GM23338 (cell line): ENCODE measurements at regions not wholly inside any gene's neighbourhood (a gene's known extent, or its start where the extent isn't known, plus 50 kb on each side); places are given as distances from the start of the nearest gene placed in this dataset.

Experiments used
- ATAC-seq: fragments of 200-7000 bp; cut with Tn5 transposase; 3 replicates; pipeline ENCODE4 v1.9.1; 2020
- DNase-seq: peaks from one replicate; pipeline ENCODE4 v3.0.0-alpha.2; 2015; ENCODE audit warnings: low spot score
- H2AFZ ChIP-seq: fragments of 200-600 bp; sonication (generic); 2 replicates; pipeline ENCODE4 v1.8.0; 2016; ENCODE audit warnings: antibody characterized with exemption, mild to moderate bottlenecking, moderate library complexity
- H3F3A ChIP-seq: fragments of 200-600 bp; sonication (generic); replicated peaks from 2 replicates; pipeline ENCODE4 v1.8.0; 2017; ENCODE audit warnings: antibody characterized with exemption, mixed run types, low read depth
- H3K27ac ChIP-seq: fragments of 200-600 bp; sonication (generic); 2 replicates; pipeline ENCODE4 v1.6.1; 2016; ENCODE audit warnings: low read depth
- H3K27me3 ChIP-seq: fragments of 200-600 bp; sonication (generic); 2 replicates; pipeline ENCODE4 v1.8.0; 2016; ENCODE audit warnings: mild to moderate bottlenecking, mixed run types, moderate library complexity; ENCODE audit not compliant: insufficient read depth
- H3K36me3 ChIP-seq: fragments of 200-600 bp; sonication (generic); 2 replicates; pipeline ENCODE4 v1.8.0; 2016; ENCODE audit warnings: mild to moderate bottlenecking; ENCODE audit not compliant: insufficient read depth
- H3K4me1 ChIP-seq: fragments of 200-600 bp; sonication (generic); 2 replicates; pipeline ENCODE4 v1.8.0; 2016; ENCODE audit warnings: mild to moderate bottlenecking, moderate library complexity; ENCODE audit not compliant: insufficient read depth
- H3K4me2 ChIP-seq: fragments of 200-600 bp; sonication (generic); 2 replicates; pipeline ENCODE4 v1.7.1; 2017; ENCODE audit warnings: mixed run types
- H3K4me3 ChIP-seq: fragments of 200-600 bp; sonication (generic); 2 replicates; pipeline ENCODE4 v1.6.1; 2016; ENCODE audit warnings: mixed run types
- H3K79me2 ChIP-seq: fragments of 200-600 bp; sonication (generic); replicated peaks from 2 replicates; pipeline ENCODE4 v1.8.0; 2017; ENCODE audit warnings: mild to moderate bottlenecking; ENCODE audit not compliant: insufficient read depth
- H3K9me2 ChIP-seq: fragments of 200-600 bp; sonication (generic); 2 replicates; pipeline ENCODE4 v1.8.0; 2017; ENCODE audit not compliant: insufficient read depth
- H4K20me1 ChIP-seq: fragments of 200-600 bp; sonication (generic); replicated peaks from 2 replicates; pipeline ENCODE4 v1.8.0; 2017; ENCODE audit warnings: mild to moderate bottlenecking; ENCODE audit not compliant: insufficient read depth
- H3K27ac Mint-ChIP-seq: 2 replicates; pipeline ENCODE4 v1.8.0; 2020; ENCODE audit warnings: inconsistent platforms, mild to moderate bottlenecking, moderate library complexity, mixed read lengths
- H3K27me3 Mint-ChIP-seq: 3 replicates; pipeline ENCODE4 v1.8.0; 2022; ENCODE audit warnings: low read depth, mild to moderate bottlenecking, moderate library complexity, mixed read lengths, inconsistent platforms; ENCODE audit not compliant: insufficient read depth, poor library complexity
- H3K36me3 Mint-ChIP-seq: 3 replicates; pipeline ENCODE4 v1.8.0; 2021; ENCODE audit warnings: low read depth, mild to moderate bottlenecking, inconsistent platforms, moderate library complexity, mixed read lengths
- H3K4me1 Mint-ChIP-seq: 3 replicates; pipeline ENCODE4 v1.8.0; 2020; ENCODE audit warnings: mild to moderate bottlenecking, inconsistent platforms, mixed read lengths
- H3K4me3 Mint-ChIP-seq: 3 replicates; pipeline ENCODE4 v1.8.0; 2021; ENCODE audit warnings: moderate library complexity, mild to moderate bottlenecking, inconsistent platforms, mixed read lengths
- H3K9me3 Mint-ChIP-seq: 3 replicates; pipeline ENCODE4 v1.8.0; 2020; ENCODE audit warnings: moderate library complexity, mild to moderate bottlenecking, inconsistent platforms, mixed read lengths
- CREB1 ChIP-seq: fragments of 250-450 bp; sonication (Bioruptor Pico); IDR thresholded peaks from 2 replicates; pipeline ENCODE4 v1.5.0; 2020; ENCODE audit warnings: low read depth, mild to moderate bottlenecking, moderate library complexity
- EZH2 ChIP-seq: fragments of 200-600 bp; sonication (generic); IDR thresholded peaks from one replicate; pipeline ENCODE4 v1.8.0; 2017; ENCODE audit warnings: antibody characterized with exemption, mild to moderate bottlenecking, low read depth; ENCODE audit not compliant: unreplicated experiment
- EZH2phosphoT487 ChIP-seq: fragments of 200-600 bp; sonication (generic); IDR thresholded peaks from one replicate; pipeline ENCODE4 v1.8.1; 2018; ENCODE audit warnings: antibody characterized with exemption; ENCODE audit not compliant: unreplicated experiment
- JUNB ChIP-seq: IDR thresholded peaks from one replicate; pipeline ENCODE4 v1.6.1; 2016; ENCODE audit warnings: antibody characterized with exemption; ENCODE audit not compliant: unreplicated experiment
- NANOG ChIP-seq: IDR thresholded peaks from 2 replicates; pipeline ENCODE4 v1.6.1; 2016; ENCODE audit warnings: antibody characterized with exemption, borderline replicate concordance
- POLR2AphosphoS5 ChIP-seq: IDR thresholded peaks from 2 replicates; pipeline ENCODE4 v1.6.1; 2016; ENCODE audit warnings: antibody characterized with exemption, low read depth
- REST ChIP-seq: IDR thresholded peaks from one replicate; pipeline ENCODE4 v1.6.1; 2018; ENCODE audit warnings: antibody characterized with exemption; ENCODE audit not compliant: unreplicated experiment
- STAT1 ChIP-seq: IDR thresholded peaks from one replicate; pipeline ENCODE4 v1.6.1; 2016; ENCODE audit warnings: antibody characterized with exemption; ENCODE audit not compliant: unreplicated experiment
- ZNF114 ChIP-seq: fragments of 250-450 bp; sonication (Bioruptor Pico); IDR thresholded peaks from 2 replicates; pipeline ENCODE4 v1.5.0; 2020; ENCODE audit warnings: mild to moderate bottlenecking, moderate library complexity
- ZNF331 ChIP-seq: fragments of 250-450 bp; sonication (Bioruptor Pico); IDR thresholded peaks from 2 replicates; pipeline ENCODE4 v1.5.0; 2020; ENCODE audit warnings: low read depth, mild to moderate bottlenecking, moderate library complexity
- ZNF462 ChIP-seq: fragments of 250-450 bp; sonication (Bioruptor Pico); IDR thresholded peaks from 2 replicates; pipeline ENCODE4 v1.5.0; 2020; ENCODE audit warnings: mild to moderate bottlenecking, moderate library complexity
- TF ChIP-seq, protein P1 (sequence below), 2 experiments: fragments of 200-600 bp in 1 of 2; sonication (generic) in 1 of 2; conservative IDR thresholded peaks; 2 replicates each; pipeline versions ENCODE4 v1.5.1 to v1.6.1; 2016 to 2017; ENCODE audit warnings: antibody characterized with exemption in 2 of 2, low read depth in 2 of 2, mild to moderate bottlenecking in 2 of 2, moderate library complexity in 1 of 2
- TF ChIP-seq, protein P2 (sequence below): IDR thresholded peaks from 2 replicates; pipeline ENCODE4 v1.6.1; 2016; ENCODE audit warnings: antibody characterized with exemption

DNA sequence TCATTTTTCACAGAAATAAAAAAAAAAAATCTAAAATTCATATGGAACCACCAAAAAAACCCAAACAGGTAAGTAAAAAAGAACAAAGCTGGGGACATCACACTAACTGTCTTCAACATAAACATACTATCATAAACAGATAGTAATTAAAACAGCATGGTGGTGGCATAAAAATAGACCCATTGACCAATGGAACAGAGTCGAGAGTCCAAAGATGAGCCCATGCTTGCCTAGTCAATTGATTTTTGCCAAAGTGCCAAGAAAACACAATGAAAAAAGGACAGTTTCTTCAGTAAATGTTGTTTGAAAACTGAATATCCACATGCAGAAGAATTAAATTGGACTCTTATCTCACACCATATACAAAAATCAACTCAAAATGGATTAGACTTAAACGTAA, 513.2 kb upstream of the PHF14 start:
- Histone ChIP-seq H3K4me3 (no peak overlapping the region), H3K4me2 (no peak overlapping the region), H3K36me3 (no peaks in the 10 kb centered on the region; the same call in 1 of the 2 replicates), H3K9me2 (no peaks in the 10 kb centered on the region), H3K27me3 (no peaks in the 10 kb centered on the region), H2AFZ (no peak overlapping the region), H3K4me1 (no peaks in the 10 kb centered on the region), H3F3A (no peaks in the 10 kb centered on the region), H3K27ac (no peak overlapping the region), H4K20me1 (no peaks in the 10 kb centered on the region), H3K79me2 (no peaks in the 10 kb centered on the region)
- no peak for ATAC-seq
- DNase-seq, result no peak
- Mint-ChIP-seq H3K4me1 (no peaks in the 10 kb centered on the region), H3K27ac (no peak overlapping the region), H3K4me3 (no peak overlapping the region), H3K36me3 (peaks cover 23% of the 10 kb centered on the region; the same call in 2 of the 3 replicates), H3K9me3 (peaks cover 31% of the 10 kb centered on the region), H3K27me3 (no peaks in the 10 kb centered on the region)
- TF ChIP-seq EZH2, result no peak
- TF ChIP-seq, protein P1, sequence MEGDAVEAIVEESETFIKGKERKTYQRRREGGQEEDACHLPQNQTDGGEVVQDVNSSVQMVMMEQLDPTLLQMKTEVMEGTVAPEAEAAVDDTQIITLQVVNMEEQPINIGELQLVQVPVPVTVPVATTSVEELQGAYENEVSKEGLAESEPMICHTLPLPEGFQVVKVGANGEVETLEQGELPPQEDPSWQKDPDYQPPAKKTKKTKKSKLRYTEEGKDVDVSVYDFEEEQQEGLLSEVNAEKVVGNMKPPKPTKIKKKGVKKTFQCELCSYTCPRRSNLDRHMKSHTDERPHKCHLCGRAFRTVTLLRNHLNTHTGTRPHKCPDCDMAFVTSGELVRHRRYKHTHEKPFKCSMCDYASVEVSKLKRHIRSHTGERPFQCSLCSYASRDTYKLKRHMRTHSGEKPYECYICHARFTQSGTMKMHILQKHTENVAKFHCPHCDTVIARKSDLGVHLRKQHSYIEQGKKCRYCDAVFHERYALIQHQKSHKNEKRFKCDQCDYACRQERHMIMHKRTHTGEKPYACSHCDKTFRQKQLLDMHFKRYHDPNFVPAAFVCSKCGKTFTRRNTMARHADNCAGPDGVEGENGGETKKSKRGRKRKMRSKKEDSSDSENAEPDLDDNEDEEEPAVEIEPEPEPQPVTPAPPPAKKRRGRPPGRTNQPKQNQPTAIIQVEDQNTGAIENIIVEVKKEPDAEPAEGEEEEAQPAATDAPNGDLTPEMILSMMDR (conservative IDR thresholded peaks at IDR 0.05; ENCODE audit: low read depth in 2 of 2), result no peak
- no peak for TF ChIP-seq CREB1 (CRISPR knock-in tag)
- no peak for TF ChIP-seq POLR2AphosphoS5
- TF ChIP-seq REST, result no peak
- no peak for TF ChIP-seq ZNF462 (CRISPR knock-in tag)
- TF ChIP-seq JUNB, result no peak
- TF ChIP-seq STAT1, result no peak
- no peak for TF ChIP-seq ZNF331 (CRISPR knock-in tag)
- TF ChIP-seq EZH2phosphoT487, result no peak
- TF ChIP-seq ZNF114 (CRISPR knock-in tag), result no peak
- TF ChIP-seq, protein P2, sequence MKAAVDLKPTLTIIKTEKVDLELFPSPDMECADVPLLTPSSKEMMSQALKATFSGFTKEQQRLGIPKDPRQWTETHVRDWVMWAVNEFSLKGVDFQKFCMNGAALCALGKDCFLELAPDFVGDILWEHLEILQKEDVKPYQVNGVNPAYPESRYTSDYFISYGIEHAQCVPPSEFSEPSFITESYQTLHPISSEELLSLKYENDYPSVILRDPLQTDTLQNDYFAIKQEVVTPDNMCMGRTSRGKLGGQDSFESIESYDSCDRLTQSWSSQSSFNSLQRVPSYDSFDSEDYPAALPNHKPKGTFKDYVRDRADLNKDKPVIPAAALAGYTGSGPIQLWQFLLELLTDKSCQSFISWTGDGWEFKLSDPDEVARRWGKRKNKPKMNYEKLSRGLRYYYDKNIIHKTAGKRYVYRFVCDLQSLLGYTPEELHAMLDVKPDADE, result no peak
- no peak for TF ChIP-seq NANOG
